ENCODE measurements at regions not wholly inside any gene's neighbourhood (a gene's known extent, or its start where the extent isn't known, plus 50 kb on each side); places are given as distances from the start of the nearest gene placed in this dataset.
"Not testable (repeated sequence)": the region's sequence is repeated elsewhere in the genome, so short reads cannot be mapped to it uniquely, and the experiment has no call there.

GRCh38 chr13:56168581-56168980, 972.1 kb upstream of the PRR20A start:
- TF ChIP-seq CTCF (IDR thresholded peaks at IDR 0.05; ENCODE audit: low read depth, low read length): no peak
- CTCF ChIA-PET: no interaction called here
- POLR2A ChIA-PET: no interaction called here

GRCh38 chr13:56173346-56173745, 967.4 kb upstream of the PRR20A start:
- Histone ChIP-seq H3K27ac (ENCODE audit: low read depth, low read length) (no peak overlapping the region), H3K27me3 (ENCODE audit: control insufficient read depth, insufficient read depth, low read length) (no peaks in the 10 kb centered on the region), H3K9me3 (ENCODE audit: control insufficient read depth, insufficient read depth, low read length) (no peaks in the 10 kb centered on the region), H3K4me3 (ENCODE audit: low read depth, low read length) (no peak overlapping the region)
- ChIA-PET POLR2A (no interaction called here), CTCF (no interaction called here)
- TF ChIP-seq CTCF (IDR thresholded peaks at IDR 0.05; ENCODE audit: low read depth, low read length): no peak
- DNase-seq (ENCODE audit: low read depth, low spot score): no peak

More at GRCh38 chr13:56168581-56168980, 972.1 kb upstream of the PRR20A start:
- peaks cover 10% of the 10 kb centered on the region for H3K9me3 ChIP-seq (ENCODE audit: control insufficient read depth, insufficient read depth, low read length)
- H3K27ac ChIP-seq (ENCODE audit: low read depth, low read length): no peak overlapping the region
- no peak for DNase-seq (ENCODE audit: low read depth, low spot score)
- H3K4me3 ChIP-seq (ENCODE audit: low read depth, low read length): no peak overlapping the region
- H3K27me3 ChIP-seq (ENCODE audit: control insufficient read depth, insufficient read depth, low read length): no peaks in the 10 kb centered on the region

- CTCF ChIA-PET: no interaction called here
- TF ChIP-seq CTCF (IDR thresholded peaks at IDR 0.05; ENCODE audit: low read depth, low read length): no peak
- no peak for DNase-seq (ENCODE audit: low read depth, low spot score)
- Histone ChIP-seq H3K4me3 (ENCODE audit: low read depth, low read length) (no peak overlapping the region), H3K27ac (ENCODE audit: low read depth, low read length) (no peak overlapping the region), H3K27me3 (ENCODE audit: control insufficient read depth, insufficient read depth, low read length) (no peaks in the 10 kb centered on the region), H3K9me3 (ENCODE audit: control insufficient read depth, insufficient read depth, low read length) (peaks cover 18% of the 10 kb centered on the region)
- POLR2A ChIA-PET: no interaction called here
Observed at GRCh38 chr13:56182598-56182997, 958.1 kb upstream of the PRR20A start.

- H3K27ac ChIP-seq (ENCODE audit: low read depth, low read length): no peak overlapping the region
- no peak overlapping the region for H3K4me3 ChIP-seq (ENCODE audit: low read depth, low read length)
- no peak for TF ChIP-seq CTCF (IDR thresholded peaks at IDR 0.05; ENCODE audit: low read depth, low read length)
- no peaks in the 10 kb centered on the region for H3K27me3 ChIP-seq (ENCODE audit: control insufficient read depth, insufficient read depth, low read length)
- CTCF ChIA-PET: no interaction called here
- peaks cover 21% of the 10 kb centered on the region for H3K9me3 ChIP-seq (ENCODE audit: control insufficient read depth, insufficient read depth, low read length)
- POLR2A ChIA-PET: no interaction called here
- DNase-seq (ENCODE audit: low read depth, low spot score): no peak
Observed at GRCh38 chr13:56187331-56187730, 953.4 kb upstream of the PRR20A start.

- DNase-seq (ENCODE audit: low read depth, low spot score); POLR2A ChIA-PET; H3K27me3 ChIP-seq (ENCODE audit: control insufficient read depth, insufficient read depth, low read length); H3K4me3 ChIP-seq (ENCODE audit: low read depth, low read length); CTCF ChIA-PET; H3K27ac ChIP-seq (ENCODE audit: low read depth, low read length): not testable (repeated sequence)
- peaks cover 16% of the 10 kb centered on the region for H3K9me3 ChIP-seq (ENCODE audit: control insufficient read depth, insufficient read depth, low read length)
Observed at GRCh38 chr13:56188582-56188981, 952.1 kb upstream of the PRR20A start.

- no peak overlapping the region for H3K27ac ChIP-seq (ENCODE audit: low read depth, low read length)
- DNase-seq (ENCODE audit: low read depth, low spot score): no peak
- ChIA-PET POLR2A (no interaction called here), CTCF (no interaction called here)
- peaks cover 16% of the 10 kb centered on the region for H3K9me3 ChIP-seq (ENCODE audit: control insufficient read depth, insufficient read depth, low read length)
- no peaks in the 10 kb centered on the region for H3K27me3 ChIP-seq (ENCODE audit: control insufficient read depth, insufficient read depth, low read length)
- no peak for TF ChIP-seq CTCF (IDR thresholded peaks at IDR 0.05; ENCODE audit: low read depth, low read length)
- H3K4me3 ChIP-seq (ENCODE audit: low read depth, low read length): no peak overlapping the region
Observed at GRCh38 chr13:56189439-56189838, 951.3 kb upstream of the PRR20A start.

Data from AG04450 (cell line).